Vagina (tissue), 2 donors: ENCODE measurements at regions not wholly inside any gene's neighbourhood (a gene's known extent, or its start where the extent isn't known, plus 50 kb on each side); places are given as distances from the start of the nearest gene placed in this dataset.

Experiments
- POLR2A ChIP-seq, 2 donors: fragments of 450-650 bp; IDR thresholded peaks; one replicate each; pipeline ENCODE4 v1.6.1; 2017; ENCODE audit warnings: antibody characterized with exemption in 2 of 2, mild to moderate bottlenecking in 2 of 2, moderate library complexity in 2 of 2
- POLR2AphosphoS5 ChIP-seq, 2 donors: sonication (generic); formaldehyde crosslinking; IDR thresholded peaks; one replicate each; pipeline ENCODE4 v1.9.0; 2017; ENCODE audit warnings: antibody characterized with exemption in 2 of 2, mild to moderate bottlenecking in 2 of 2, low read depth in 1 of 2; ENCODE audit not compliant: insufficient read depth in 1 of 2
- TF ChIP-seq, protein P1 (sequence below), 3 experiments: fragments of 450-650 bp in 2 of 3; fragments of 200-600 bp in 1 of 3; sonication (generic) in 1 of 3; IDR thresholded peaks; one replicate each; pipeline ENCODE4 v1.5.1; 2017 to 2019; ENCODE audit warnings: antibody characterized with exemption in 3 of 3, mild to moderate bottlenecking in 2 of 3, moderate library complexity in 2 of 3

DNA sequence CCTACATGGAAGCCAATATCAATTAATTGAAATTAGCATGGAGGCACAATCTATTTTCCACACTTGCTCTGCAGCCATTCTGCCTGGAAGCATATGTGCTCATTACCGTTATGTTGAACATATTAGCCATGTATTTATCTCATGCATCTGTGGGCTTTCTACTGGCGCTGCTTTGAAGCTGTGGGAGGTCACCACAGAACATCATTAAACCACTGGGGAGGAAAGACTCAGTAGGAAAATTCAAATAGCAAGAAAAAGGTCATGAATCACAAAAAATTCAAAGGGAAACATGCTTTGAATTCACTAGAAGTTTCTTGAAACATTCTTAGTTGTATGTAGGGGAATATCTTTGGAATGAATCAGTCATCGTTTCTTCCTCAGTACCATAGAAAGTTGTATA, 652.5 kb downstream of the EDEM1 start:
- TF ChIP-seq POLR2AphosphoS5 (IDR thresholded peaks at IDR 0.05; ENCODE audit: insufficient read depth in 1 of 2, low read depth in 1 of 2) (no peak), POLR2A (IDR thresholded peaks at IDR 0.05) (no peak)
- TF ChIP-seq, protein P1, sequence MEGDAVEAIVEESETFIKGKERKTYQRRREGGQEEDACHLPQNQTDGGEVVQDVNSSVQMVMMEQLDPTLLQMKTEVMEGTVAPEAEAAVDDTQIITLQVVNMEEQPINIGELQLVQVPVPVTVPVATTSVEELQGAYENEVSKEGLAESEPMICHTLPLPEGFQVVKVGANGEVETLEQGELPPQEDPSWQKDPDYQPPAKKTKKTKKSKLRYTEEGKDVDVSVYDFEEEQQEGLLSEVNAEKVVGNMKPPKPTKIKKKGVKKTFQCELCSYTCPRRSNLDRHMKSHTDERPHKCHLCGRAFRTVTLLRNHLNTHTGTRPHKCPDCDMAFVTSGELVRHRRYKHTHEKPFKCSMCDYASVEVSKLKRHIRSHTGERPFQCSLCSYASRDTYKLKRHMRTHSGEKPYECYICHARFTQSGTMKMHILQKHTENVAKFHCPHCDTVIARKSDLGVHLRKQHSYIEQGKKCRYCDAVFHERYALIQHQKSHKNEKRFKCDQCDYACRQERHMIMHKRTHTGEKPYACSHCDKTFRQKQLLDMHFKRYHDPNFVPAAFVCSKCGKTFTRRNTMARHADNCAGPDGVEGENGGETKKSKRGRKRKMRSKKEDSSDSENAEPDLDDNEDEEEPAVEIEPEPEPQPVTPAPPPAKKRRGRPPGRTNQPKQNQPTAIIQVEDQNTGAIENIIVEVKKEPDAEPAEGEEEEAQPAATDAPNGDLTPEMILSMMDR (IDR thresholded peaks at IDR 0.05) = no peak
